ENCODE measurements at regions not wholly inside any gene's neighbourhood (a gene's known extent, or its start where the extent isn't known, plus 50 kb on each side); places are given as distances from the start of the nearest gene placed in this dataset.

DNA sequence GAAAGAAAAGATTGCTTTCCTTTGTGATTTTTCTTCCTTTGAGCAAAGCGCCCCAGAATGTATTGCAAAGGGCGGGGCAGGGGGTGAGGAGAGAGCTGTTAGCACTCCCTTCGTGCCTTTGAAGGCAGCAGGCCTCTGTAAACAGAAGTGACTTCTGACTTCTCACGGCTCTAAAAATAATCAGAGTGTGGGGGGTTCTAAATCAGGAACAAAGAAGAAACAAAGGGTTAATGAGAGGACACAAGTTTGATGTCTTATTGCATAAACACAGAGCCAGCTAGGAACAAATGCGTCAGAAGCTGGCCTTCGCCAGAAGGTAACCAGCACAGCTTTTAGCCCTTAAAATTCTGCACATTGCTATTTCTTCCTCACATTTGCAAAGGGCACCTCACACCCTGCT, 626.2 kb downstream of the MID1IP1 start:
- TF ChIP-seq ZNF124 (CRISPR knock-in tag; IDR thresholded peaks at IDR 0.05) (no peak), SP1 (CRISPR knock-in tag; IDR thresholded peaks at IDR 0.05) (no peak), HDGF (IDR thresholded peaks at IDR 0.05) (no peak), SIN3A (IDR thresholded peaks at IDR 0.05; ENCODE audit: borderline replicate concordance in 2 of 2, control insufficient read depth in 1 of 2, low read depth in 2 of 2, low read length in 2 of 2) (no peak), CTCF (IDR thresholded peaks at IDR 0.05 in 2 of 3, conservative IDR thresholded peaks at IDR 0.05 in 1 of 3; ENCODE audit: insufficient read depth in 2 of 3, low read depth in 1 of 3, low read length in 3 of 3) (no peak), EP300 (IDR thresholded peaks at IDR 0.05; ENCODE audit: low read length) (no peak)
- TF ChIP-seq, protein P1, sequence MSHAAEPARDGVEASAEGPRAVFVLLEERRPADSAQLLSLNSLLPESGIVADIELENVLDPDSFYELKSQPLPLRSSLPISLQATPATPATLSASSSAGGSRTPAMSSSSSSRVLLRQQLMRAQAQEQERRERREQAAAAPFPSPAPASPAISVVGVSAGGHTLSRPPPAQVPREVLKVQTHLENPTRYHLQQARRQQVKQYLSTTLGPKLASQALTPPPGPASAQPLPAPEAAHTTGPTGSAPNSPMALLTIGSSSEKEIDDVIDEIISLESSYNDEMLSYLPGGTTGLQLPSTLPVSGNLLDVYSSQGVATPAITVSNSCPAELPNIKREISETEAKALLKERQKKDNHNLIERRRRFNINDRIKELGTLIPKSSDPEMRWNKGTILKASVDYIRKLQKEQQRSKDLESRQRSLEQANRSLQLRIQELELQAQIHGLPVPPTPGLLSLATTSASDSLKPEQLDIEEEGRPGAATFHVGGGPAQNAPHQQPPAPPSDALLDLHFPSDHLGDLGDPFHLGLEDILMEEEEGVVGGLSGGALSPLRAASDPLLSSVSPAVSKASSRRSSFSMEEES (CRISPR knock-in tag; IDR thresholded peaks at IDR 0.05): no peak
- TF ChIP-seq, protein P2, sequence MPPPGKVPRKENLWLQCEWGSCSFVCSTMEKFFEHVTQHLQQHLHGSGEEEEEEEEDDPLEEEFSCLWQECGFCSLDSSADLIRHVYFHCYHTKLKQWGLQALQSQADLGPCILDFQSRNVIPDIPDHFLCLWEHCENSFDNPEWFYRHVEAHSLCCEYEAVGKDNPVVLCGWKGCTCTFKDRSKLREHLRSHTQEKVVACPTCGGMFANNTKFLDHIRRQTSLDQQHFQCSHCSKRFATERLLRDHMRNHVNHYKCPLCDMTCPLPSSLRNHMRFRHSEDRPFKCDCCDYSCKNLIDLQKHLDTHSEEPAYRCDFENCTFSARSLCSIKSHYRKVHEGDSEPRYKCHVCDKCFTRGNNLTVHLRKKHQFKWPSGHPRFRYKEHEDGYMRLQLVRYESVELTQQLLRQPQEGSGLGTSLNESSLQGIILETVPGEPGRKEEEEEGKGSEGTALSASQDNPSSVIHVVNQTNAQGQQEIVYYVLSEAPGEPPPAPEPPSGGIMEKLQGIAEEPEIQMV (tag; conservative IDR thresholded peaks at IDR 0.05; ENCODE audit: low read depth): no peak
